Endothelial cell of umbilical vein (primary cell): ENCODE measurements at regions not wholly inside any gene's neighbourhood (a gene's known extent, or its start where the extent isn't known, plus 50 kb on each side); places are given as distances from the start of the nearest gene placed in this dataset.

Experiments
- BruUV-seq: library from RNA; stranded (reverse); fragments of 400-500 nt; replicated peaks from 2 replicates; lab custom pipeline; 2021; lab: Mats Ljungman, UMichigan
- CTCF ChIA-PET: fragments of 300-600, 350-600 bp; sonication (Branson Sonifier 250); formaldehyde crosslinking; loops from one replicate; lab custom pipeline; 2021; ENCODE audit warnings: antibody characterized with exemption, inconsistent platforms; lab: Charles Lee
- POLR2A ChIA-PET: fragments of 300-600, 350-600 bp; sonication (Branson Sonifier 250); formaldehyde crosslinking; loops from one replicate; lab custom pipeline; 2021; ENCODE audit warnings: antibody characterized with exemption, inconsistent platforms; lab: Charles Lee
- DNase-seq: peaks from one replicate; pipeline ENCODE4 v3.0.0-alpha.2; 2011; ENCODE audit warnings: low read depth, low spot score
- FAIRE-seq: peaks from 2 replicates; lab custom pipeline; 2011; peaks lifted over from hg19 to GRCh38; lab: Jason Lieb, UNC
- H2AFZ ChIP-seq: 2 replicates; pipeline ENCODE4 v1.6.0; 2012; ENCODE audit warnings: low read depth, low read length, control low read depth, inconsistent platforms
- H3K27ac ChIP-seq: 2 replicates; pipeline ENCODE4 v1.5.1; 2011; ENCODE audit warnings: low read depth, mild to moderate bottlenecking, control low read depth, low read length, moderate library complexity; ENCODE audit not compliant: insufficient read depth
- H3K27me3 ChIP-seq, 2 experiments: 2 replicates each; pipeline versions ENCODE4 v1.6.0 to v1.6.1; 2011; ENCODE audit warnings: low read length in 2 of 2, mixed read lengths in 1 of 2; ENCODE audit not compliant: control insufficient read depth in 2 of 2, insufficient read depth in 2 of 2
- H3K36me3 ChIP-seq, 2 experiments: 2 replicates in 1 of 2; 3 replicates in 1 of 2; pipeline ENCODE4 v1.5.1; 2011; ENCODE audit warnings: low read length in 2 of 2, mild to moderate bottlenecking in 1 of 2, moderate library complexity in 1 of 2; ENCODE audit not compliant: control insufficient read depth in 2 of 2, insufficient read depth in 2 of 2; ENCODE audit errors: extremely low read depth in 1 of 2
- H3K4me1 ChIP-seq: 3 replicates; pipeline ENCODE4 v1.5.1; 2011; ENCODE audit warnings: mild to moderate bottlenecking, low read length; ENCODE audit not compliant: control insufficient read depth, insufficient read depth; ENCODE audit errors: extremely low read depth
- H3K4me2 ChIP-seq: 2 replicates; pipeline ENCODE4 v1.6.1; 2011; ENCODE audit warnings: low read length, control low read depth, mixed read lengths; ENCODE audit not compliant: insufficient read depth
- H3K4me3 ChIP-seq, 3 experiments: fragments of 200-600 bp in 1 of 3; sonication (generic), shearing (Covaris generic) in 1 of 3; replicated peaks in 1 of 3; 2 replicates each; pipeline ENCODE4 v1.5.1; 2011 to 2016; ENCODE audit warnings: control low read depth in 3 of 3, low read length in 3 of 3, mild to moderate bottlenecking in 2 of 3, inconsistent platforms in 1 of 3, low read depth in 1 of 3, moderate library complexity in 1 of 3; ENCODE audit not compliant: insufficient read depth in 1 of 3
- H3K79me2 ChIP-seq: 2 replicates; pipeline ENCODE4 v1.6.0; 2012; ENCODE audit warnings: low read length, inconsistent platforms; ENCODE audit not compliant: control insufficient read depth, insufficient read depth
- H3K9ac ChIP-seq: replicated peaks from 2 replicates; pipeline ENCODE3; 2011; ENCODE audit warnings: low read length, control low read depth; ENCODE audit not compliant: insufficient read depth; ENCODE audit errors: extremely low read depth
- H3K9me1 ChIP-seq: replicated peaks from 3 replicates; pipeline ENCODE4 v1.6.0; 2011; ENCODE audit warnings: mild to moderate bottlenecking, low read length; ENCODE audit not compliant: control insufficient read depth, insufficient read depth; ENCODE audit errors: extremely low read depth
- H3K9me3 ChIP-seq: replicated peaks from 2 replicates; pipeline ENCODE4 v1.5.1; 2012; ENCODE audit warnings: low read length, inconsistent platforms; ENCODE audit not compliant: control insufficient read depth, insufficient read depth
- H4K20me1 ChIP-seq: replicated peaks from 2 replicates; pipeline ENCODE3; 2011; ENCODE audit warnings: mild to moderate bottlenecking, low read length; ENCODE audit not compliant: control insufficient read depth, insufficient read depth; ENCODE audit errors: extremely low read depth
- EZH2 ChIP-seq: IDR thresholded peaks from 2 replicates; pipeline ENCODE4 v1.6.1; 2012; ENCODE audit warnings: borderline replicate concordance, low read depth, mild to moderate bottlenecking, moderate library complexity, low read length, inconsistent platforms; ENCODE audit not compliant: severe bottlenecking
- GATA2 ChIP-seq: IDR thresholded peaks from 2 replicates; pipeline ENCODE4 v1.7.0; 2011; ENCODE audit warnings: low read depth, mild to moderate bottlenecking, moderate library complexity, mixed read lengths, low read length; ENCODE audit not compliant: insufficient read length, insufficient read depth
- JUN ChIP-seq: IDR thresholded peaks from 2 replicates; pipeline ENCODE4 v1.6.1; 2011; ENCODE audit warnings: borderline replicate concordance, low read depth; ENCODE audit not compliant: insufficient read length, insufficient read depth
- MYC ChIP-seq: IDR thresholded peaks from one replicate; pipeline ENCODE4 v1.6.1; 2011; ENCODE audit warnings: mild to moderate bottlenecking, low read depth, low read length
- POLR2A ChIP-seq: IDR thresholded peaks from 2 replicates; pipeline ENCODE4 v1.6.1; 2012; ENCODE audit warnings: low read depth, mild to moderate bottlenecking, control low read depth, low read length
- POLR2AphosphoS5 ChIP-seq: IDR thresholded peaks from 2 replicates; pipeline ENCODE4 v1.6.1; 2012; ENCODE audit warnings: low read depth, mild to moderate bottlenecking, control low read depth, low read length, moderate library complexity; ENCODE audit not compliant: insufficient read depth
- dilution Hi-C: fragments of 300-500 bp; cut with MboI; formaldehyde crosslinking; loops from one replicate; pipeline ENCODE4 v1.15.0; 2019; ENCODE audit warnings: low sequenced_read_pairs; ENCODE audit not compliant: extremely low pct_ligation_motif_present
- intact Hi-C: fragments of 100-400 bp; cut with micrococcal nuclease; formaldehyde crosslinking; loops from one replicate; pipeline ENCODE4 v1.10.0; 2022
- TF ChIP-seq, protein P1 (sequence below): IDR thresholded peaks from 2 replicates; pipeline ENCODE4 v1.6.1; 2011; ENCODE audit not compliant: insufficient read depth, insufficient read length
- TF ChIP-seq, protein P2 (sequence below), 2 donors: IDR thresholded peaks; 1 replicate in 1 of 2; 2 replicates in 1 of 2; pipeline ENCODE4 v1.5.1; 2011; ENCODE audit warnings: low read length in 2 of 2, mild to moderate bottlenecking in 2 of 2, moderate library complexity in 2 of 2, control low read depth in 1 of 2, inconsistent platforms in 1 of 2, low read depth in 1 of 2; ENCODE audit not compliant: insufficient read depth in 1 of 2; ENCODE audit errors: extremely low read depth in 1 of 2

DNA sequence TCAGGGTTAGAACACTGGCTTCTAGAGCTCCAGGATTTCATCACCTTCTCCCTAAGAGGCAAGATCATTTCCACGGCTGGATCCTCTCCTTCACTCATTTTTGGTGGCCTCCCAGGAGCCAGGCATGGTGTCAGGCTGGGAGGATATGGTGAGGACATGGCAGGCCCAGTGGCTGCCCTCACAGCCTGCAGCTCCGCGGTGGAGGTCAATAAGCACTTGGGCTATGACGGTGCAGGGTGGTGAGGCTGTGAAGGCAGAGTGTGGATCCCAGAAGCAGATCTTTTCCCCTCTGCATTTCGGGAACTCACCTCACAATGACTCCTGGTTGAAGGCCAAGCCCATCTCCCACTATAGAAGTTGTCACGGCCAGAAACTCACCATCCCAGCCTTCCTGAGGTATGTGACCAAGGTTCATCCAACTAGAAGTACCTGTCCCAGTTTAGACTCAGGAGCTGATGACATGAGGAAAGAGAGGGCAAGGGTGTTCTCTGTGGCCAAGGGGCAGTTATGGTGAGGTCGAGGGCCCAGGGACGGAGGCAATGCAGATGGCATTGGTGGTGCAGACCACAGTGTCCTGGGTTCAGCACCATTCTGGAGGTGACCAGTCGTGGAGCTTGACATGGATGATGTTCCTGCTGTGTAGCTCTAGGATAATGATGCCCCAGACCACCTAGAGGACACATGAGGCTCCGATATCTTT, 100.1 kb upstream of the SMAD3 start:
- no peaks in the 10 kb centered on the region for H3K9me1 ChIP-seq
- ChIA-PET POLR2A (no interaction called here), CTCF (interaction anchor here (1.3 kb wide), 1 partner anchor 100 kb away, joined by 3 read pairs; the partner anchor contains the start of gene SMAD3)

More for the DNA sequence above, 100.1 kb upstream of the SMAD3 start:
- no peak overlapping the region for H3K4me2 ChIP-seq
- no peak overlapping the region for H2AFZ ChIP-seq
- no peak for FAIRE-seq
- H3K27ac ChIP-seq = no peak overlapping the region
- H3K4me1 ChIP-seq = no peaks in the 10 kb centered on the region
- H3K4me3 ChIP-seq = no peak overlapping the region
- no peaks in the 10 kb centered on the region for H4K20me1 ChIP-seq
- dilution Hi-C loops = no loop called here
- no peaks in the 10 kb centered on the region for H3K9me3 ChIP-seq
- H3K27me3 ChIP-seq = no peaks in the 10 kb centered on the region
- H3K36me3 ChIP-seq = no peaks in the 10 kb centered on the region
- intact Hi-C loops = no loop called here
- no TSS peak for BruUV-seq
- no peaks in the 10 kb centered on the region for H3K79me2 ChIP-seq
- DNase-seq = no peak
- no peak overlapping the region for H3K9ac ChIP-seq
- no peak for TF ChIP-seq MYC
- no peak for TF ChIP-seq EZH2
- TF ChIP-seq POLR2AphosphoS5 = no peak
- TF ChIP-seq, protein P1, sequence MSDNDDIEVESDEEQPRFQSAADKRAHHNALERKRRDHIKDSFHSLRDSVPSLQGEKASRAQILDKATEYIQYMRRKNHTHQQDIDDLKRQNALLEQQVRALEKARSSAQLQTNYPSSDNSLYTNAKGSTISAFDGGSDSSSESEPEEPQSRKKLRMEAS = no peak
- TF ChIP-seq, protein P2, sequence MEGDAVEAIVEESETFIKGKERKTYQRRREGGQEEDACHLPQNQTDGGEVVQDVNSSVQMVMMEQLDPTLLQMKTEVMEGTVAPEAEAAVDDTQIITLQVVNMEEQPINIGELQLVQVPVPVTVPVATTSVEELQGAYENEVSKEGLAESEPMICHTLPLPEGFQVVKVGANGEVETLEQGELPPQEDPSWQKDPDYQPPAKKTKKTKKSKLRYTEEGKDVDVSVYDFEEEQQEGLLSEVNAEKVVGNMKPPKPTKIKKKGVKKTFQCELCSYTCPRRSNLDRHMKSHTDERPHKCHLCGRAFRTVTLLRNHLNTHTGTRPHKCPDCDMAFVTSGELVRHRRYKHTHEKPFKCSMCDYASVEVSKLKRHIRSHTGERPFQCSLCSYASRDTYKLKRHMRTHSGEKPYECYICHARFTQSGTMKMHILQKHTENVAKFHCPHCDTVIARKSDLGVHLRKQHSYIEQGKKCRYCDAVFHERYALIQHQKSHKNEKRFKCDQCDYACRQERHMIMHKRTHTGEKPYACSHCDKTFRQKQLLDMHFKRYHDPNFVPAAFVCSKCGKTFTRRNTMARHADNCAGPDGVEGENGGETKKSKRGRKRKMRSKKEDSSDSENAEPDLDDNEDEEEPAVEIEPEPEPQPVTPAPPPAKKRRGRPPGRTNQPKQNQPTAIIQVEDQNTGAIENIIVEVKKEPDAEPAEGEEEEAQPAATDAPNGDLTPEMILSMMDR (IDR thresholded peaks at IDR 0.05; ENCODE audit: extremely low read depth in 1 of 2, insufficient read depth in 1 of 2, low read depth in 1 of 2, low read length in 2 of 2) = no peak
- no peak for TF ChIP-seq POLR2A
- TF ChIP-seq JUN = no peak
- no peak for TF ChIP-seq GATA2
